Liver (tissue), 8 donors: ENCODE measurements at regions not wholly inside any gene's neighbourhood (a gene's known extent, or its start where the extent isn't known, plus 50 kb on each side); places are given as distances from the start of the nearest gene placed in this dataset.

Experiments
- DNase-seq: peaks from one replicate; pipeline ENCODE4 v3.0.0-alpha.2; 2017; ENCODE audit warnings: low spot score
- H3K27ac ChIP-seq, 2 donors: one replicate each; pipeline ENCODE4 v1.7.0; 2013; ENCODE audit warnings: inconsistent platforms in 2 of 2, low read length in 2 of 2, control low read depth in 1 of 2, low read depth in 1 of 2, mild to moderate bottlenecking in 1 of 2
- H3K27me3 ChIP-seq, 4 donors: one replicate each; pipeline versions ENCODE4 v1.6.1 to v1.7.0; 2013; ENCODE audit warnings: low read length in 3 of 4, inconsistent platforms in 1 of 4, mild to moderate bottlenecking in 1 of 4, moderate library complexity in 1 of 4; ENCODE audit not compliant: control insufficient read depth in 4 of 4, insufficient read depth in 4 of 4
- H3K36me3 ChIP-seq, 4 donors: one replicate each; pipeline versions ENCODE4 v1.6.1 to v1.7.0; 2013; ENCODE audit warnings: low read length in 3 of 4, mild to moderate bottlenecking in 3 of 4, low read depth in 1 of 4, moderate library complexity in 1 of 4; ENCODE audit not compliant: control insufficient read depth in 4 of 4, insufficient read depth in 3 of 4
- H3K4me1 ChIP-seq, 4 donors: one replicate each; pipeline versions ENCODE4 v1.6.1 to v1.7.0; 2013; ENCODE audit warnings: low read length in 3 of 4, mild to moderate bottlenecking in 3 of 4, moderate library complexity in 1 of 4; ENCODE audit not compliant: control insufficient read depth in 4 of 4, insufficient read depth in 4 of 4
- H3K4me3 ChIP-seq, 3 donors: one replicate each; pipeline versions ENCODE4 v1.6.1 to v1.7.0; 2013; ENCODE audit warnings: low read length in 3 of 3, control low read depth in 1 of 3, low read depth in 1 of 3, mild to moderate bottlenecking in 1 of 3
- H3K9ac ChIP-seq, 2 donors: one replicate each; pipeline ENCODE4 v1.7.0; 2013; ENCODE audit warnings: low read length in 2 of 2, mild to moderate bottlenecking in 2 of 2, moderate library complexity in 2 of 2, control low read depth in 1 of 2, low read depth in 1 of 2
- H3K9me3 ChIP-seq, 4 donors: one replicate each; pipeline versions ENCODE4 v1.6.1 to v1.7.0; 2013; ENCODE audit warnings: low read length in 3 of 4; ENCODE audit not compliant: control insufficient read depth in 4 of 4
- CTCF ChIP-seq: fragments of 150-350 bp; IDR thresholded peaks from 2 replicates; pipeline ENCODE4 v1.5.1; 2017; ENCODE audit warnings: improper control_type of control experiment, low read depth, low read length; ENCODE audit not compliant: missing input control
- EGR1 ChIP-seq, 2 donors: IDR thresholded peaks; 2 replicates each; pipeline ENCODE4 v1.6.1; 2016 to 2018; ENCODE audit warnings: antibody characterized with exemption in 2 of 2, low read depth in 2 of 2
- FOXA1 ChIP-seq: IDR thresholded peaks from 2 replicates; pipeline ENCODE4 v1.6.1; 2016; ENCODE audit warnings: antibody characterized with exemption
- FOXA2 ChIP-seq: IDR thresholded peaks from 2 replicates; pipeline ENCODE4 v1.6.1; 2016; ENCODE audit warnings: antibody characterized with exemption
- GABPA ChIP-seq, 2 donors: IDR thresholded peaks in 1 of 2; conservative IDR thresholded peaks in 1 of 2; 2 replicates each; pipeline ENCODE4 v1.6.1; 2016; ENCODE audit warnings: antibody characterized with exemption in 2 of 2, mild to moderate bottlenecking in 1 of 2, moderate library complexity in 1 of 2
- HNF4G ChIP-seq: IDR thresholded peaks from 2 replicates; pipeline ENCODE4 v1.6.1; 2016; ENCODE audit warnings: antibody characterized with exemption
- JUND ChIP-seq, 2 donors: IDR thresholded peaks; 2 replicates each; pipeline ENCODE4 v1.6.1; 2016; ENCODE audit warnings: antibody characterized with exemption in 2 of 2
- NR2F2 ChIP-seq: IDR thresholded peaks from 2 replicates; pipeline ENCODE4 v1.6.1; 2016; ENCODE audit warnings: antibody characterized with exemption
- RAD21 ChIP-seq, 2 donors: IDR thresholded peaks; 2 replicates each; pipeline ENCODE4 v1.6.1; 2016; ENCODE audit warnings: antibody characterized with exemption in 2 of 2, mild to moderate bottlenecking in 2 of 2
- REST ChIP-seq: IDR thresholded peaks from 2 replicates; pipeline ENCODE4 v1.6.1; 2016; ENCODE audit warnings: antibody characterized with exemption, mild to moderate bottlenecking
- RXRA ChIP-seq, 2 donors: IDR thresholded peaks; 2 replicates each; pipeline ENCODE4 v1.6.1; 2017 to 2018; ENCODE audit warnings: antibody characterized with exemption in 2 of 2, mild to moderate bottlenecking in 1 of 2
- SP1 ChIP-seq: IDR thresholded peaks from 2 replicates; pipeline ENCODE4 v1.6.1; 2018; ENCODE audit warnings: antibody characterized with exemption, mild to moderate bottlenecking
- TAF1 ChIP-seq: conservative IDR thresholded peaks from 2 replicates; pipeline ENCODE4 v1.6.1; 2016; ENCODE audit warnings: antibody characterized with exemption, mild to moderate bottlenecking
- YY1 ChIP-seq: IDR thresholded peaks from 2 replicates; pipeline ENCODE4 v1.6.1; 2016; ENCODE audit warnings: antibody characterized with exemption, mild to moderate bottlenecking
- WGBS: extraction: QIAGEN DNeasy Blood & Tissue Kit; methylation state at CpG from one replicate; pipeline ENCODE4 v1.1.7; 2013; 5-methylcytosine and 5-hydroxymethylcytosine counted together
- TF ChIP-seq, protein P1 (sequence below): IDR thresholded peaks from 2 replicates; pipeline ENCODE4 v1.6.1; 2016; ENCODE audit warnings: antibody characterized with exemption
- donor health status: healthy.
- donor health status: healthy.
- donor health status: healthy.
- donor health status: healthy.
- donor health status: healthy.

- no peak for TF ChIP-seq REST
- no peak for TF ChIP-seq NR2F2
- no peak for TF ChIP-seq EGR1 (IDR thresholded peaks at IDR 0.05; ENCODE audit: low read depth in 2 of 2)
Observed at GRCh38 chr7:112987171-112987570, 99.5 kb downstream of the GPR85 start (continued).

- H3K36me3 ChIP-seq: no peaks in the 10 kb centered on the region
- H3K27me3 ChIP-seq: peaks cover 0 to 3% (median 0%) of the 10 kb centered on the region in 4 donors
- DNase-seq: no peak
- WGBS: 40% methylated on average over 3 of the region's 3 CpGs
- TF ChIP-seq NR2F2 (no peak), YY1 (no peak), REST (no peak), GABPA (IDR thresholded peaks at IDR 0.05 in 1 of 2, conservative IDR thresholded peaks at IDR 0.05 in 1 of 2) (no peak), JUND (IDR thresholded peaks at IDR 0.05) (no peak), SP1 (no peak), HNF4G (no peak), EGR1 (IDR thresholded peaks at IDR 0.05; ENCODE audit: low read depth in 2 of 2) (no peak), CTCF (no peak), TAF1 (no peak), RXRA (IDR thresholded peaks at IDR 0.05) (no peak), FOXA1 (no peak), FOXA2 (no peak), RAD21 (IDR thresholded peaks at IDR 0.05) (no peak)
- TF ChIP-seq, protein P1, sequence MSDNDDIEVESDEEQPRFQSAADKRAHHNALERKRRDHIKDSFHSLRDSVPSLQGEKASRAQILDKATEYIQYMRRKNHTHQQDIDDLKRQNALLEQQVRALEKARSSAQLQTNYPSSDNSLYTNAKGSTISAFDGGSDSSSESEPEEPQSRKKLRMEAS: no peak
- no peaks in the 10 kb centered on the region for H3K9me3 ChIP-seq
- no peak overlapping the region for H3K27ac ChIP-seq
- H3K4me1 ChIP-seq: no peaks in the 10 kb centered on the region
- H3K9ac ChIP-seq: no peak overlapping the region
- H3K4me3 ChIP-seq: no peak overlapping the region
Observed at GRCh38 chr7:112986256-112987031, 100.2 kb downstream of the GPR85 start.
